ENCODE measurements at regions not wholly inside any gene's neighbourhood (a gene's known extent, or its start where the extent isn't known, plus 50 kb on each side); places are given as distances from the start of the nearest gene placed in this dataset.

GRCh38 chr3:87835236-87835635 lies 223.6 kb downstream of the CGGBP1 start:
- POLR2A ChIA-PET: no interaction called here
- CTCF ChIA-PET (ENCODE audit: low intra/inter-chr PET ratio): no interaction called here
- no peak for FAIRE-seq

GRCh38 chr3:87834327-87834726 lies 224.5 kb downstream of the CGGBP1 start:
- H2AFZ ChIP-seq (ENCODE audit: low read depth, low read length): no peak overlapping the region
- H3K9me3 ChIP-seq (replicated peaks; ENCODE audit: control insufficient read depth, insufficient read depth, low read depth, low read length): no peaks in the 10 kb centered on the region; the same call in 1 of the 2 replicates
- no peak overlapping the region for H3K4me3 ChIP-seq
- H3K4me2 ChIP-seq (ENCODE audit: insufficient read depth, low read length): no peak overlapping the region
- peaks cover 23% of the 10 kb centered on the region for H3K79me2 ChIP-seq (ENCODE audit: control insufficient read depth, insufficient read depth, low read length)
- H3K36me3 ChIP-seq (ENCODE audit: control insufficient read depth, insufficient read depth, low read length): peaks cover 33% of the 10 kb centered on the region
- ATAC-seq: no peak
- in situ Hi-C loops (cut with MboI) (no loop called here), intact Hi-C loops (cut with micrococcal nuclease) (no loop called here)
- no peak overlapping the region for H3K27ac ChIP-seq (ENCODE audit: extremely low read depth, low read depth, low read length)
- no peaks in the 10 kb centered on the region for H3K27me3 ChIP-seq (ENCODE audit: control insufficient read depth in 2 of 2, insufficient read depth in 2 of 2, low read length in 2 of 2)
- CTCF ChIA-PET (ENCODE audit: low intra/inter-chr PET ratio): no interaction called here
- no TSS peak for BruUV-seq (replicated peaks)
- no peaks in the 10 kb centered on the region for H3K9me1 ChIP-seq (ENCODE audit: control insufficient read depth, insufficient read depth, low read length)
- no CpG with 5 or more reads among the region's 2 CpGs for WGBS (ENCODE audit: insufficient coverage, low coverage, missing lambda C conversion rate)
- H3K4me1 ChIP-seq (replicated peaks in 1 of 2; ENCODE audit: control insufficient read depth in 2 of 2, insufficient read depth in 2 of 2, low read length in 2 of 2): peaks cover 0 to 4% of the 10 kb centered on the region in 2 experiments; a peak in 2 of 5 replicates
- no peak for DNase-seq (ENCODE audit: extremely low read depth in 1 of 4, low spot score in 3 of 4)
- no peak for FAIRE-seq
- H4K20me1 ChIP-seq (replicated peaks; ENCODE audit: control insufficient read depth, insufficient read depth, low read length): no peaks in the 10 kb centered on the region
- POLR2A ChIA-PET: interaction anchor here (0.7 kb wide), 1 partner anchor 114 kb away, joined by 4 read pairs; no protein-coding TSS in a partner anchor
- no peak overlapping the region for H3K9ac ChIP-seq (ENCODE audit: insufficient read depth in 1 of 2, low read depth in 2 of 2, low read length in 2 of 2)
- TF ChIP-seq PHB (CRISPR knock-in tag; IDR thresholded peaks at IDR 0.05) (no peak), IFI16 (CRISPR knock-in tag; IDR thresholded peaks at IDR 0.05) (no peak), YY1 (IDR thresholded peaks at IDR 0.05; ENCODE audit: borderline replicate concordance in 1 of 3, control insufficient read depth in 1 of 3, extremely low read depth in 1 of 3, insufficient read depth in 3 of 3, insufficient read length in 1 of 3, insufficient replicate concordance in 2 of 3, low read depth in 1 of 3, low read length in 2 of 3) (no peak), E4F1 (CRISPR knock-in tag; IDR thresholded peaks at IDR 0.05; ENCODE audit: borderline replicate concordance) (no peak), TCF7 (IDR thresholded peaks at IDR 0.05; ENCODE audit: borderline replicate concordance) (no peak), ZNF121 (CRISPR knock-in tag; conservative IDR thresholded peaks at IDR 0.05) (no peak), MCM2 (IDR thresholded peaks at IDR 0.05; ENCODE audit: low read depth) (no peak)

More at GRCh38 chr3:87835236-87835635, 223.6 kb downstream of the CGGBP1 start:
- DNase-seq (ENCODE audit: extremely low read depth in 1 of 4, low spot score in 3 of 4) (no peak), ATAC-seq (no peak)
- Histone ChIP-seq H2AFZ (ENCODE audit: low read depth, low read length) (no peak overlapping the region), H3K9me1 (ENCODE audit: control insufficient read depth, insufficient read depth, low read length) (no peaks in the 10 kb centered on the region), H3K27ac (ENCODE audit: extremely low read depth, low read depth, low read length) (no peak overlapping the region), H4K20me1 (replicated peaks; ENCODE audit: control insufficient read depth, insufficient read depth, low read length) (no peaks in the 10 kb centered on the region), H3K4me2 (ENCODE audit: insufficient read depth, low read length) (no peak overlapping the region), H3K36me3 (ENCODE audit: control insufficient read depth, insufficient read depth, low read length) (peaks cover 32% of the 10 kb centered on the region), H3K27me3 (ENCODE audit: control insufficient read depth in 2 of 2, insufficient read depth in 2 of 2, low read length in 2 of 2) (no peaks in the 10 kb centered on the region), H3K4me1 (replicated peaks in 1 of 2; ENCODE audit: control insufficient read depth in 2 of 2, insufficient read depth in 2 of 2, low read length in 2 of 2) (peaks cover 0 to 4% of the 10 kb centered on the region in 2 experiments; a peak in 2 of 5 replicates), H3K9ac (ENCODE audit: insufficient read depth in 1 of 2, low read depth in 2 of 2, low read length in 2 of 2) (no peak overlapping the region), H3K79me2 (ENCODE audit: control insufficient read depth, insufficient read depth, low read length) (peaks cover 29% of the 10 kb centered on the region), H3K9me3 (replicated peaks; ENCODE audit: control insufficient read depth, insufficient read depth, low read depth, low read length) (no peaks in the 10 kb centered on the region; the same call in 1 of the 2 replicates), H3K4me3 (no peak overlapping the region)
- intact Hi-C loops (cut with micrococcal nuclease) (no loop called here), in situ Hi-C loops (cut with MboI) (no loop called here)
- WGBS (ENCODE audit: insufficient coverage, low coverage, missing lambda C conversion rate): 88% methylated on average over 3 of the region's 4 CpGs
- BruUV-seq (replicated peaks): no TSS peak
- TF ChIP-seq SIRT6 (IDR thresholded peaks at IDR 0.05; ENCODE audit: low read depth, low read length) (no peak), MBD1 (CRISPR knock-in tag; IDR thresholded peaks at IDR 0.05) (no peak), SMARCA4 (IDR thresholded peaks at IDR 0.05) (no peak)
